Naive thymus-derived CD4-positive, alpha-beta T cell (primary cell): ENCODE measurements at regions not wholly inside any gene's neighbourhood (a gene's known extent, or its start where the extent isn't known, plus 50 kb on each side); places are given as distances from the start of the nearest gene placed in this dataset. TPM values are rescaled to one million over a fixed set of nuclear protein-coding genes. Genes with fewer than 3 reads are reported as not detected.

Experiments used
- ATAC-seq: fragments of 150-1000 bp; cut with Tn5 transposase; 2 replicates; pipeline ENCODE4 v1.10.0; 2021; ENCODE audit warnings: mild to moderate bottlenecking, moderate library complexity
- CTCF ChIA-PET: fragments of 350-600 bp; sonication (Branson Sonifier 250); formaldehyde crosslinking; loops from one replicate; lab custom pipeline; 2021; ENCODE audit warnings: antibody characterized with exemption; lab: Charles Lee
- POLR2A ChIA-PET: fragments of 350-600 bp; sonication (Branson Sonifier 250); formaldehyde crosslinking; loops from one replicate; lab custom pipeline; 2021; ENCODE audit warnings: antibody characterized with exemption, inconsistent platforms; lab: Charles Lee
- DNase-seq, 9 donors: peaks; one replicate each; pipeline versions ENCODE4 v3.0.0 to v3.0.0-alpha.2; 2020 to 2022; ENCODE audit warnings: mixed read lengths in 1 of 9
- H3K27ac ChIP-seq: one replicate; pipeline ENCODE4 v1.7.0; 2013; ENCODE audit warnings: mild to moderate bottlenecking, low read depth, low read length, moderate library complexity
- H3K27me3 ChIP-seq, 2 donors: one replicate each; pipeline ENCODE4 v1.7.0; 2013; ENCODE audit warnings: low read length in 2 of 2, mild to moderate bottlenecking in 2 of 2, moderate library complexity in 2 of 2; ENCODE audit not compliant: control insufficient read depth in 2 of 2, insufficient read depth in 2 of 2
- H3K36me3 ChIP-seq, 3 experiments: 1 replicate in 2 of 3; 2 replicates in 1 of 3; pipeline ENCODE4 v1.7.0; 2013; ENCODE audit warnings: low read length in 3 of 3, mild to moderate bottlenecking in 3 of 3, moderate library complexity in 1 of 3; ENCODE audit not compliant: insufficient read depth in 3 of 3, control insufficient read depth in 2 of 3
- H3K4me1 ChIP-seq, 2 donors: one replicate each; pipeline ENCODE4 v1.7.0; 2013; ENCODE audit warnings: low read length in 2 of 2, mild to moderate bottlenecking in 2 of 2, moderate library complexity in 1 of 2; ENCODE audit not compliant: control insufficient read depth in 2 of 2, insufficient read depth in 2 of 2
- H3K4me3 ChIP-seq: 2 replicates; pipeline ENCODE4 v1.7.0; 2013; ENCODE audit warnings: mild to moderate bottlenecking, low read length
- H3K9me3 ChIP-seq, 3 experiments: 1 replicate in 2 of 3; 2 replicates in 1 of 3; pipeline ENCODE4 v1.7.0; 2013; ENCODE audit warnings: low read length in 3 of 3; ENCODE audit not compliant: control insufficient read depth in 2 of 3
- H3K27ac Mint-ChIP-seq, 9 donors: one replicate each; pipeline ENCODE4 v1.8.0; 2020 to 2022; ENCODE audit warnings: mixed read lengths in 9 of 9, mild to moderate bottlenecking in 8 of 9, moderate library complexity in 5 of 9, inconsistent platforms in 2 of 9
- H3K27me3 Mint-ChIP-seq, 5 donors: one replicate each; pipeline ENCODE4 v1.8.0; 2021 to 2022; ENCODE audit warnings: mixed read lengths in 5 of 5, mild to moderate bottlenecking in 1 of 5
- H3K36me3 Mint-ChIP-seq, 5 donors: one replicate each; pipeline ENCODE4 v1.8.0; 2020 to 2022; ENCODE audit warnings: mixed read lengths in 5 of 5, mild to moderate bottlenecking in 3 of 5, inconsistent platforms in 1 of 5
- H3K4me1 Mint-ChIP-seq, 7 donors: one replicate each; pipeline ENCODE4 v1.8.0; 2020 to 2022; ENCODE audit warnings: mixed read lengths in 7 of 7, mild to moderate bottlenecking in 3 of 7, inconsistent platforms in 1 of 7
- H3K4me3 Mint-ChIP-seq, 10 donors: one replicate each; pipeline ENCODE4 v1.8.0; 2020 to 2022; ENCODE audit warnings: mild to moderate bottlenecking in 10 of 10, mixed read lengths in 10 of 10, moderate library complexity in 6 of 10, inconsistent platforms in 2 of 10
- H3K9me3 Mint-ChIP-seq, 11 donors: one replicate each; pipeline ENCODE4 v1.8.0; 2020 to 2022; ENCODE audit warnings: mixed read lengths in 11 of 11, mild to moderate bottlenecking in 4 of 11, inconsistent platforms in 1 of 11, moderate library complexity in 1 of 11
- intact Hi-C, 2 donors: fragments of 100-400 bp; cut with micrococcal nuclease; formaldehyde crosslinking; loops; one replicate each; pipeline ENCODE4 v1.15.1; 2023
- microRNA-seq: library from miRNA; unstranded; fragments of <30 nt; microRNA quantifications from one replicate; pipeline ENCODE4 v1.2.0, GENCODE V29; 2022; ENCODE audit warnings: borderline microRNAs expressed

DNA sequence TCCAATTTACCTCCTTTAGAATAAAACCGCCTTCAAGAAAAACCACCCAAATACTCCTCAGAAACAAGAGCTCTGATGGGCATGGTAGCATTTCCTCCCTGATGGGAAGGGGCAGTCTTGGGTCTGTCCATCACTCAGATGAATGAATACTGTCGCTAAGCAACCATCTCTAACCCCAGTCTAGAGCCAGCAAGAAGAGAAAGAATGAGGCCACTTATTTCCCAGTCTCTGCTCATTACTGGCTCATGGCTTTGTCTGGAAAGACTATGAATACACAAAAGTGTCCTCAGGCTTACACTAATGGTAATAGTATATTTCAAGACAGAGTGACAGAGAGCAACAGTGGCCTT, 51.0 kb upstream of the F3 start:
- DNase-seq, result no peak
- CTCF ChIA-PET, result no interaction called here

DNA sequence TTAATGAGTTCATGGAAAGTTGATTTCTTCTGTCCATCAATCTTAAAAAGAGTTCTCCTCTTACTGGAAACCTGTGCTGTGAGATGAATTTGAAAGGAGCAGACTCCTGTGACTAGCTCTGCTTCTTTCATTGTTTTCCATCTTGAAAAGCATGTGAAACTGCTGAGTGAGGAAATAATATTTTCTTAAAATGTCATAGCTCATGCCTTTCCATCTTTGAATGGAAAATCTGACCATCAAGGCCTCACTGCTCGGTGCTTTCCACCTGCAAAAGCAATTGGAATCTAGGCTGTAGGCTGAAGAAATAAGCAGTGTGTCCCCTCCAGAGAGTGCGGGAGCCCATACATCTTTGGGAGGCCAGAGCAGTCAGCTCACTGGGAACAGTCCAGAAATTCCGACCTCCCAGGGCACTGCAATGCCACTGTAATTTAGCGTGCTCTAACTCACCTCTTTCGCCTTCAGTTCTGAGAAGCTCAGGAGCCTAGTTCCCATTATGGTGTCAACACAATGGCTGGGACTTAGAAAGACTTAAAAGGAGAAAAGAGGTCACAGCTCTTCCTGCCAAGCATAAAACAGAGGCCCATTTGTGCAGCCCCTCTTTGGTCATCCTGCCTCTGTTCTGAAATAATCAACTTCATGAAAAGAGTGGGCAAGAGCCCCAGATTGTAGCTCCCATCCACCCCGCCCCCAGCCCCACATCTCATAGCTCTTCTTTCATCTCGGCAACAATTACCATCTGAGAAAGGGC, 50.4 kb upstream of the F3 start:
- POLR2A ChIA-PET, result no interaction called here
- Mint-ChIP-seq H3K27me3 (peaks cover 5 to 27% (median 10%) of the 10 kb centered on the region in 5 donors), H3K27ac (no peak overlapping the region), H3K9me3 (no peaks in the 10 kb centered on the region), H3K4me1 (no peaks in the 10 kb centered on the region), H3K36me3 (no peaks in the 10 kb centered on the region), H3K4me3 (no peak overlapping the region)
- CTCF ChIA-PET, result no interaction called here
- Histone ChIP-seq H3K9me3 (no peaks in the 10 kb centered on the region), H3K27ac (no peak overlapping the region), H3K36me3 (no peaks in the 10 kb centered on the region), H3K27me3 (no peaks in the 10 kb centered on the region), H3K4me1 (no peaks in the 10 kb centered on the region), H3K4me3 (no peak overlapping the region)
- DNase-seq (no peak), ATAC-seq (no peak)
- intact Hi-C loops, result no loop called here

More for the DNA sequence above, 51.0 kb upstream of the F3 start:
- Mint-ChIP-seq H3K9me3 (no peaks in the 10 kb centered on the region), H3K27me3 (peaks cover 5 to 29% (median 13%) of the 10 kb centered on the region in 5 donors), H3K4me1 (no peaks in the 10 kb centered on the region), H3K27ac (no peak overlapping the region), H3K4me3 (no peak overlapping the region), H3K36me3 (no peaks in the 10 kb centered on the region)
- no peaks in the 10 kb centered on the region for H3K9me3 ChIP-seq
- ATAC-seq, result no peak
- no peak overlapping the region for H3K27ac ChIP-seq
- H3K4me1 ChIP-seq, result no peaks in the 10 kb centered on the region
- H3K4me3 ChIP-seq, result no peak overlapping the region
- intact Hi-C loops, result no loop called here
- POLR2A ChIA-PET, result no interaction called here
- no peaks in the 10 kb centered on the region for H3K36me3 ChIP-seq
- no peaks in the 10 kb centered on the region for H3K27me3 ChIP-seq

Small RNA genes lying in the stretch of these regions (microRNA-seq; reads per million reads assigned to microRNA genes)
- not detected for gene MIR378G
